ENCODE measurements at regions not wholly inside any gene's neighbourhood (a gene's known extent, or its start where the extent isn't known, plus 50 kb on each side); places are given as distances from the start of the nearest gene placed in this dataset.

- Histone ChIP-seq H3K9me3 (ENCODE audit: control insufficient read depth in 4 of 4, insufficient read depth in 3 of 4, low read length in 3 of 4) (no peaks in the 10 kb centered on the region), H3K9ac (ENCODE audit: insufficient read depth in 1 of 2, low read length in 2 of 2) (no peak overlapping the region), H3K4me3 (no peak overlapping the region), H3K27me3 (ENCODE audit: control insufficient read depth in 3 of 3, insufficient read depth in 3 of 3, low read length in 2 of 3) (no peaks in the 10 kb centered on the region), H3K36me3 (ENCODE audit: control insufficient read depth in 4 of 4, insufficient read depth in 4 of 4, low read length in 4 of 4) (no peaks in the 10 kb centered on the region), H3K27ac (ENCODE audit: low read depth in 1 of 2, low read length in 1 of 2) (no peak overlapping the region), H3K4me1 (ENCODE audit: control insufficient read depth in 5 of 5, insufficient read depth in 5 of 5, low read length in 5 of 5) (no peaks in the 10 kb centered on the region)
- no peak for DNase-seq
- ATAC-seq (ENCODE audit: insufficient read depth, low FRiP score) = peak; percentile 53
- whole genome bisulfite sequencing, 2 donors = 66 to 77% methylated on average over 11 of the region's 11 CpGs
- no peak for TF ChIP-seq CTCF (IDR thresholded peaks at IDR 0.05; ENCODE audit: control extremely low read depth, extremely low read depth)
Observed at GRCh38 chr12:116336542-116337065, 59.1 kb upstream of the MED13L start.

- Histone ChIP-seq H3K4me1 (ENCODE audit: control insufficient read depth in 5 of 5, insufficient read depth in 5 of 5, low read length in 5 of 5) (no peaks in the 10 kb centered on the region), H3K36me3 (ENCODE audit: control insufficient read depth in 4 of 4, insufficient read depth in 4 of 4, low read length in 4 of 4) (no peaks in the 10 kb centered on the region), H3K27ac (ENCODE audit: low read depth in 1 of 2, low read length in 1 of 2) (no peak overlapping the region), H3K4me3 (no peak overlapping the region), H3K27me3 (ENCODE audit: control insufficient read depth in 3 of 3, insufficient read depth in 3 of 3, low read length in 2 of 3) (no peaks in the 10 kb centered on the region), H3K9ac (ENCODE audit: insufficient read depth in 1 of 2, low read length in 2 of 2) (no peak overlapping the region), H3K9me3 (ENCODE audit: control insufficient read depth in 4 of 4, insufficient read depth in 3 of 4, low read length in 3 of 4) (no peaks in the 10 kb centered on the region)
- ATAC-seq (ENCODE audit: insufficient read depth, low FRiP score) (no peak), DNase-seq (no peak)
- 88 to 92% methylated on average over 9 of the region's 9 CpGs for WGBS, 2 donors
- no peak for TF ChIP-seq CTCF (IDR thresholded peaks at IDR 0.05; ENCODE audit: control extremely low read depth, extremely low read depth)
Observed at GRCh38 chr12:116337312-116337711, 59.8 kb upstream of the MED13L start.

GRCh38 chr12:116338064-116338846 lies 60.8 kb upstream of the MED13L start:
- no peak for DNase-seq
- no peaks in the 10 kb centered on the region for H3K36me3 ChIP-seq (ENCODE audit: control insufficient read depth in 4 of 4, insufficient read depth in 4 of 4, low read length in 4 of 4)
- no peak for TF ChIP-seq CTCF (IDR thresholded peaks at IDR 0.05; ENCODE audit: control extremely low read depth, extremely low read depth)
- no peaks in the 10 kb centered on the region for H3K4me1 ChIP-seq (ENCODE audit: control insufficient read depth in 5 of 5, insufficient read depth in 5 of 5, low read length in 5 of 5)
- H3K9me3 ChIP-seq (ENCODE audit: control insufficient read depth in 4 of 4, insufficient read depth in 3 of 4, low read length in 3 of 4) = no peaks in the 10 kb centered on the region
- no peak overlapping the region for H3K4me3 ChIP-seq
- no peaks in the 10 kb centered on the region for H3K27me3 ChIP-seq (ENCODE audit: control insufficient read depth in 3 of 3, insufficient read depth in 3 of 3, low read length in 2 of 3)
- WGBS, 2 donors = 82 to 86% methylated on average over 11 of the region's 11 CpGs
- H3K27ac ChIP-seq (ENCODE audit: low read depth in 1 of 2, low read length in 1 of 2) = no peak overlapping the region
- no peak for ATAC-seq (ENCODE audit: insufficient read depth, low FRiP score)
- H3K9ac ChIP-seq (ENCODE audit: insufficient read depth in 1 of 2, low read length in 2 of 2) = no peak overlapping the region

All from lung (tissue), 11 donors.